K562 (cell line): ENCODE measurements at regions not wholly inside any gene's neighbourhood (a gene's known extent, or its start where the extent isn't known, plus 50 kb on each side); places are given as distances from the start of the nearest gene placed in this dataset.
A peak's percentile ranks its signal among the peaks of the same experiment; 100 is the strongest.
"Not testable (repeated sequence)": the region's sequence is repeated elsewhere in the genome, so short reads cannot be mapped to it uniquely, and the experiment has no call there.

Experiments
- ATAC-seq: fragments of 200-7000 bp; cut with Tn5 transposase; 3 replicates; pipeline ENCODE4 v1.9.1; 2020; ENCODE audit warnings: moderate library complexity
- BruUV-seq: library from RNA; stranded (reverse); fragments of 400-500 nt; replicated peaks from 2 replicates; lab custom pipeline; 2021; lab: Mats Ljungman, UMichigan
- CTCF ChIA-PET: fragments of 300-600 bp; formaldehyde crosslinking; extraction: SDS; loops from one replicate; lab custom pipeline; 2021; ENCODE audit warnings: low intra/inter-chr PET ratio; lab: Yijun Ruan, JAX
- POLR2A ChIA-PET: fragments of 300-600, 350-650 bp; sonication (Branson Sonifier 250); formaldehyde crosslinking; extraction: SDS; loops from one replicate; lab custom pipeline; 2021; ENCODE audit warnings: antibody characterized with exemption, inconsistent platforms; lab: Yijun Ruan, JAX
- DNase-seq, 4 experiments: peaks; one replicate each; pipeline versions ENCODE4 v3.0.0 to v3.0.0-alpha.2; 2011 to 2018; ENCODE audit warnings: low spot score in 3 of 4, mixed read lengths in 3 of 4; ENCODE audit errors: extremely low read depth in 1 of 4
- FAIRE-seq: peaks from 2 replicates; lab custom pipeline; 2011; peaks lifted over from hg19 to GRCh38; lab: Jason Lieb, UNC
- H2AFZ ChIP-seq: 2 replicates; pipeline ENCODE4 v1.6.0; 2011; ENCODE audit warnings: low read depth, low read length, control low read depth, inconsistent platforms
- H3K27ac ChIP-seq: fragments of 200-600 bp; 3 replicates; pipeline ENCODE4 v1.8.0; 2011; ENCODE audit warnings: low read depth, mild to moderate bottlenecking, control low read depth, inconsistent platforms, low read length, moderate library complexity, mixed read lengths; ENCODE audit errors: extremely low read depth
- H3K27me3 ChIP-seq, 2 experiments: fragments of 300-600 bp in 1 of 2; 2 replicates in 1 of 2; 3 replicates in 1 of 2; pipeline versions ENCODE4 v1.6.0 to v1.8.0; 2011; ENCODE audit warnings: inconsistent platforms in 2 of 2, low read length in 2 of 2, mild to moderate bottlenecking in 1 of 2, mixed read lengths in 1 of 2, moderate library complexity in 1 of 2; ENCODE audit not compliant: control insufficient read depth in 2 of 2, insufficient read depth in 2 of 2
- H3K36me3 ChIP-seq: fragments of 300-600 bp; 3 replicates; pipeline ENCODE4 v1.8.0; 2011; ENCODE audit warnings: mild to moderate bottlenecking, low read length, inconsistent platforms; ENCODE audit not compliant: control insufficient read depth, insufficient read depth
- H3K4me1 ChIP-seq, 2 experiments: fragments of 200-600 bp in 1 of 2; replicated peaks in 1 of 2; 2 replicates in 1 of 2; 3 replicates in 1 of 2; pipeline versions ENCODE4 v1.5.1 to v1.8.0; 2011; ENCODE audit warnings: inconsistent platforms in 2 of 2, low read length in 2 of 2, mild to moderate bottlenecking in 1 of 2, mixed read lengths in 1 of 2, moderate library complexity in 1 of 2; ENCODE audit not compliant: control insufficient read depth in 2 of 2, insufficient read depth in 2 of 2
- H3K4me2 ChIP-seq: 2 replicates; pipeline ENCODE4 v1.6.1; 2011; ENCODE audit warnings: low read length, control low read depth, inconsistent platforms, mixed read lengths; ENCODE audit not compliant: insufficient read depth
- H3K4me3 ChIP-seq: fragments of 200-600 bp; sonication (generic), shearing (Covaris generic); 2 replicates; pipeline ENCODE4 v1.5.1; 2016; ENCODE audit warnings: control low read depth, inconsistent platforms
- H3K79me2 ChIP-seq: fragments of 200-600 bp; 3 replicates; pipeline ENCODE4 v1.8.0; 2011; ENCODE audit warnings: low read length, inconsistent platforms; ENCODE audit not compliant: control insufficient read depth, insufficient read depth
- H3K9ac ChIP-seq, 2 experiments: 2 replicates each; pipeline versions ENCODE4 v1.6.0 to v1.6.1; 2011; ENCODE audit warnings: low read depth in 2 of 2, low read length in 2 of 2, control low read depth in 1 of 2, inconsistent platforms in 1 of 2, mild to moderate bottlenecking in 1 of 2, mixed read lengths in 1 of 2; ENCODE audit not compliant: insufficient read depth in 1 of 2
- H3K9me1 ChIP-seq: one replicate; pipeline ENCODE4 v1.6.0; 2011; ENCODE audit warnings: inconsistent platforms, mild to moderate bottlenecking, low read length, moderate library complexity; ENCODE audit not compliant: control insufficient read depth, insufficient read depth
- H3K9me3 ChIP-seq: replicated peaks from 2 replicates; pipeline ENCODE4 v1.5.1; 2011; ENCODE audit warnings: low read depth, low read length, inconsistent platforms; ENCODE audit not compliant: control insufficient read depth, insufficient read depth
- H4K20me1 ChIP-seq: replicated peaks from 2 replicates; pipeline ENCODE4 v1.6.1; 2011; ENCODE audit warnings: low read length, inconsistent platforms, mixed read lengths; ENCODE audit not compliant: control insufficient read depth, insufficient read depth
- ASH1L ChIP-seq: fragments of 450-650 bp; IDR thresholded peaks from 2 replicates; pipeline ENCODE4 v1.6.1; 2018; ENCODE audit warnings: borderline replicate concordance, mild to moderate bottlenecking, low read depth; ENCODE audit not compliant: partially characterized antibody
- C11orf30 ChIP-seq: fragments of 450-650 bp; IDR thresholded peaks from 2 replicates; pipeline ENCODE4 v1.6.1; 2016; ENCODE audit warnings: low read depth, mild to moderate bottlenecking
- CC2D1A ChIP-seq: fragments of 450-650 bp; IDR thresholded peaks from 2 replicates; pipeline ENCODE4 v1.6.1; 2017; ENCODE audit warnings: mild to moderate bottlenecking
- CHD1 ChIP-seq: fragments of 200-600 bp; sonication (generic); IDR thresholded peaks from one replicate; pipeline ENCODE4 v1.6.1; 2012; ENCODE audit warnings: mild to moderate bottlenecking, moderate library complexity, low read length, inconsistent platforms
- FOXA3 ChIP-seq, 2 experiments: fragments of 450-650 bp in 1 of 2; sonication (generic) in 1 of 2; formaldehyde crosslinking; IDR thresholded peaks in 1 of 2; conservative IDR thresholded peaks in 1 of 2; 2 replicates each; pipeline versions ENCODE4 v1.4.0 to v1.8.0; 2020 to 2022; ENCODE audit warnings: mild to moderate bottlenecking in 2 of 2, missing genetic modification reagents in 1 of 2
- MAFG ChIP-seq: fragments of 450-650 bp; conservative IDR thresholded peaks from 2 replicates; pipeline ENCODE4 v1.6.1; 2016; ENCODE audit warnings: missing genetic modification characterization, missing compliant biosample characterization
- NFYB ChIP-seq: IDR thresholded peaks from 2 replicates; pipeline ENCODE4 v1.6.1; 2011; ENCODE audit warnings: mild to moderate bottlenecking, moderate library complexity; ENCODE audit not compliant: insufficient read length; ENCODE audit errors: extremely low read depth
- RBM25 ChIP-seq: fragments of 200-400 bp; formaldehyde crosslinking; IDR thresholded peaks from 2 replicates; pipeline ENCODE4 v1.6.1; 2018; ENCODE audit warnings: low read length, low read depth, moderate library complexity; ENCODE audit not compliant: severe bottlenecking
- SP1 ChIP-seq: sonication (generic); formaldehyde crosslinking; IDR thresholded peaks from 2 replicates; pipeline ENCODE4 v1.8.1; 2022; ENCODE audit warnings: mild to moderate bottlenecking, missing genetic modification reagents
- ZNF316 ChIP-seq: fragments of 450-650 bp; IDR thresholded peaks from 2 replicates; pipeline ENCODE4 v1.6.1; 2016
- ZNF518B ChIP-seq: fragments of 250-450 bp; sonication (Bioruptor Pico); IDR thresholded peaks from 2 replicates; pipeline ENCODE4 v1.5.0; 2021; ENCODE audit warnings: mild to moderate bottlenecking, moderate library complexity
- WGBS: fragments of 100-300 bp; shearing (Covaris generic); methylation state at CpG from one replicate; pipeline ENCODE4 v1.1.6; 2016; ENCODE audit warnings: low coverage, mixed read lengths; ENCODE audit not compliant: insufficient coverage; ENCODE audit errors: missing lambda C conversion rate; 5-methylcytosine and 5-hydroxymethylcytosine counted together
- in situ Hi-C: fragments of 300-500 bp; cut with MboI; formaldehyde crosslinking; loops from 4 replicates; pipeline ENCODE4 v1.15.0; 2018; ENCODE audit warnings: inconsistent platforms, mixed read lengths
- intact Hi-C: fragments of 100-400 bp; cut with micrococcal nuclease; formaldehyde crosslinking; loops from 2 replicates; pipeline ENCODE4 v1.14.2; 2022

DNA sequence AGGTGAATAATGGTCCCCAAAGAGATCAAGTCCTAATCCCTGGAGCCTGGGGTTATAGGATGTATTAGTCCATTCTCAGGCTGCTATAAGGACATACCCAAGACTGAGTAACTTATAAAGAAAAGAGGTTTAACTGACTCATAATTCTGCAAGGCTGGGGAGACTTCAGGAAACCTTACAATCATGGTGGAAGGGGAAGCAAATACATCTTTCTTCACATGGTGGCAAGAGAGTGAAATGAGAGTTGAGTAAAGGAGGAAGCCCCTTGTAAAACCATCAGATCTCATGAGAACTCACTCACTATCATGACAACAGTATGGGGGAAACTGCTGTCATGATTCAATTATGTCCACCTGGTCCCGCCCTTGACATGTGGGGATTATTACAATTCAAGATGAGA lies 142.9 kb upstream of the ANKRD28 start (continued):
- TF ChIP-seq ZNF518B (CRISPR knock-in tag) (no peak), CHD1 (no peak), FOXA3 (CRISPR knock-in tag; conservative IDR thresholded peaks at IDR 0.05 in 1 of 2, IDR thresholded peaks at IDR 0.05 in 1 of 2) (no peak)

- POLR2A ChIA-PET = interaction anchor here (0.8 kb wide), 1 partner anchor 9 kb away, joined by 3 read pairs; no protein-coding TSS in a partner anchor
- WGBS = 0% methylated on average over 2 of the region's 2 CpGs
- DNase-seq, BruUV-seq, H4K20me1 ChIP-seq, H3K4me2 ChIP-seq, H3K27ac ChIP-seq, H2AFZ ChIP-seq, ATAC-seq, intact Hi-C loops, in situ Hi-C loops, H3K4me1 ChIP-seq, H3K36me3 ChIP-seq, H3K9me3 ChIP-seq, H3K79me2 ChIP-seq, H3K27me3 ChIP-seq, H3K4me3 ChIP-seq, FAIRE-seq, H3K9me1 ChIP-seq, H3K9ac ChIP-seq, CTCF ChIA-PET: not testable (repeated sequence)
- TF ChIP-seq RBM25 (peak; percentile 19), C11orf30 (peak; percentile 73), ZNF316 (peak; percentile 92), CC2D1A (peak; percentile 62; the same call in 1 of the 2 replicates), NFYB (peak; percentile 68), MAFG (peak; percentile 68), SP1 (peak; percentile 35; the same call in 1 of the 2 replicates), ASH1L (peak; percentile 79)
These were observed 143.7 kb upstream of the ANKRD28 start for GRCh38 chr3:15941457-15941856.
